SK-MEL-5 (cell line): ENCODE measurements at regions not wholly inside any gene's neighbourhood (a gene's known extent, or its start where the extent isn't known, plus 50 kb on each side); places are given as distances from the start of the nearest gene placed in this dataset.
"Not testable (repeated sequence)": the region's sequence is repeated elsewhere in the genome, so short reads cannot be mapped to it uniquely, and the experiment has no call there.

ENCODE experiments used
- DNase-seq: peaks from one replicate; pipeline ENCODE4 v3.0.0-alpha.2; 2016; ENCODE audit warnings: low read depth, low spot score
- in situ Hi-C: cut with HindIII; loops from 2 replicates; pipeline ENCODE4 v1.10.0; 2016; ENCODE audit warnings: low sequenced_read_pairs, high pct_unique_total_duplicates, low pct_unique_long_range_greater_than_20kb

DNA sequence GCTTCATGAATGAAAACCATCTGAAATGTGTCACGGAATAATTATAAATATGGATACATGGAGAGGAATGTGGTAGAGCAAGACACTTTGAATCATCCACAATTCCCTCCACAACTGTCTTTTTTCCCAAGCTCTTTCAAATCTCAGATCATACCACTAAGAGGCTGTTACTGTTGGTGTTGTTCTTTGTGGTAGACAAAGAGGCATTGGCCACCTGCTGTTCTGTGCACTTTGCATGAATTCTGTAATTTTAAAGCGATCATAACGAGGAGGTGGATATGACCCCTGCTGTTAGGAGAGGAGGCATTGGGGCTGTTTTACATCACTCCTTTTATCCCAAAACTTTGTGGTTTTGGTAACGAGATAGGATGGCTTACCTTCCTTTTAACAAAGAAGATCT is 141.2 kb upstream of the KLF6 start:
- in situ Hi-C loops: no loop called here
- DNase-seq: no peak

DNA sequence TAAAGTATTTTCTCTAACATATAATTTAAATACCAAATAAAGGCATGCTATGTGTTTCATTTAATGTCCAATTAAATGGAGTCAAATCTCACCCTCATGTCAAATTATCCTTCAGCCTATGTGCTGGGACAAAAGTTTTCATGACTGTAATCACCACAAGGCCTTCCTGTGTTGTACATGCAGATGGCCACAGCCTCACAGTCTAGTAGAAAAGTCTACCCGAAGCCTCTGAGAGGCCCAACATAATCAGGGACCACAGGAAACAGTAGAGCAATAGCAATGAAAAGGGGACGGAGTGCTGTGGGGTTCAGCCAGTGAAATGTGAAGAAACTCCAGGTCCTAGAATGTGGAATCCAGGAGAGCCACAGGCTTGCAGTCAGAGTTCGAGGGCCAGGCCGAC is 140.2 kb upstream of the KLF6 start:
- no peak for DNase-seq
- in situ Hi-C loops: no loop called here

DNA sequence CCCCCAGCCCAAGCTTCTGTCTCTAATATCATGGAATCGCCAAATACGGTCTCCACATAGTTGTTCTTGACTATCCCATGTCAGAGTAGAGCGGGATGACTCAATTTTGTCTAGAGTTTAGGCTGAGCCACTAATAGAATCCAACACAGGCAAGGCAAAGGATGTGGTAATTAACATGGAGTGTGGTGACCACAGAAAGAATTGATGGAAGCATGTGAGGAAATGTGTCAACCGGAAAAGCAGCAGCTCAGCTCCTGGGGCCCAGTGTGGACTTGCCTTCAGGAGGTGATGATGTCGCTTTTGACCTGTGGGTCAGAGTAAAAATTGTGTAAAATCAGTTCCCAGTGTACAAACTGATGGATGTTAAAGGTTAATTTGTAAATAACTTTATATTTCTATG is 139.3 kb upstream of the KLF6 start:
- peak; percentile 39 for DNase-seq
- in situ Hi-C loops: no loop called here

DNA sequence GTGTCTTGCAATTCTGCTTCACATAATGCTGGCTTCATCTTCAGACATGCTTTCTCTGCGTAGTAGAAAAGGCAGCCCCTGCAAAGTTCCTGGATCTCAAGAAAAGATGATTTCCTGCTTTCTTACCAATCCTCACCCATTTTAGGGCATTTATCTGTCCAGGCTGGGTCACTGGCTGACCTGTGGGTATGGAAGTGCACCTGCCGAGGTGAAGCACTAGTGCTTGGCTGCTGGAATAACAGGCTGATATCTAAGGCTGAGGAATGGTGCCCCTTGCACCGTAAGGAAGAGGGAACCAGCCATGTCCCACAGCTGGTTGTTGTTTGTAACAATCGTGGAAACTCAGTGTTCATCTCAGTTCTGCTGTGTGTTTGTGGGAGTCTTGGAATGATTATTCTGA is 138.0 kb upstream of the KLF6 start:
- in situ Hi-C loops: no loop called here
- DNase-seq: no peak

DNA sequence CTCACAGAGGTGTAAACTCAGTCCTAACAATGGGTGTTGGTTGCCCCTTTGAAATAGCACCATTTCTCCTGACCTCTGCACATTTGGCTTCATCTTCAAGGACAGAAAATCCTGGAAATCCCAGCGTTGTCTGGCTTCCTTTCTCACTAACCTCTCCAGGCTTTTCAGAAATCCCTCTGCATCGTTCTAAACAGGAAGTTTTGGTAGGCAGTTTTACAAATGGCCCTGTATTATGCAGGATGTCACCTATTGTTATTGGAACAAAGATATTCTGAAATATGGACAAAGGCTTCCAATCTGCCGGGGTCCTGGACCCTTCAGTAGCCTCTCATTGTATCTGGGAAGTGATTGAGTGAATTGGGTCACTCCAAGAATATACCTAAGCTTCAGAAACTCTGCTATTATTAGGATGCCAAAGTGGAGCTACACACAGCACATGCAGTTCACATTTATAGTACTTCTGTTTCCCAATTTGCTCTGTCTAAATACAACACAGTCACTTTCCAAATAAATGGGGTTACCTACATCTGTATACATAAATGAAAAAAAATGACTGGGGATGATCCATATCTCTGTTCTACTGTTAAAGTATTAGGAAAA is 134.8 kb upstream of the KLF6 start:
- in situ Hi-C loops: no loop called here
- DNase-seq: no peak

DNA sequence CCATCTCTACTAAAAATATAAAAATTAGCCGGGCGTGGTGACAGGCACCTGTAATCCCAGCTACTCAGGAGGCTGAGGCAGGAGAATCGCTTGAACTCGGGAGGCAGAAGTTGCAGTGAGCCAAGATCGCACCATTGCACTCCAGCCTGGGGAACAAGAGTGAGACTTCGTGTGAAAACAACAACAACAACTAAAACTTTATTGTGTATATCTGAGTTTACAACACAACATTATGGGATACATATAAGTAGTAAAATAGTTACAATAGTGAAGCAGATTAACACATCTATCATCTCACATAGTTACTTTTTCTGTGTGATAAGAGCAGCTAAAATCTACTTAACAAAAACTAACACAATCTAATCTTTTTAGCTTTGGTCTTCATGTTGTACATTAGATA is 132.4 kb upstream of the KLF6 start:
- in situ Hi-C loops, DNase-seq: not testable (repeated sequence)

DNA sequence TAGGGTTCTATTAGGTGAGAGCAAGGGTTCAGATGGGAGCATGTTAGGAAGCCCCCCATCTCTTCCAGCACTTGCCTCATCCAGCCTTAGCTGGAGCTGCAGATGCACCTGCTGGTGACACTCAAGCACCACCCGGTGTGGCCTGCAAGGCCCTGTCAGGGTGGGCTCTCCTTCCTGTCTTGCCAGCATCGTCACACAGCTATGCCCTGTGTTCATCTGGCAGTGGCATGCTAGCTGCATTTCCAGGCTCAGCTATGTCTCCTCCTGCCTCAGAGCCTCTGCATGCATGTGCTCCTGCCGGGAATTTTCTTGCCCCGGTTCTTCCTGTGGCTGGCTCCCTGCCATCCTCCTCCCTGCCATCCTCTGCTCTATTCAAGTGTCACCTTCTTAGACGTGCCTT is 129.7 kb upstream of the KLF6 start:
- no peak for DNase-seq
- in situ Hi-C loops: no loop called here

DNA sequence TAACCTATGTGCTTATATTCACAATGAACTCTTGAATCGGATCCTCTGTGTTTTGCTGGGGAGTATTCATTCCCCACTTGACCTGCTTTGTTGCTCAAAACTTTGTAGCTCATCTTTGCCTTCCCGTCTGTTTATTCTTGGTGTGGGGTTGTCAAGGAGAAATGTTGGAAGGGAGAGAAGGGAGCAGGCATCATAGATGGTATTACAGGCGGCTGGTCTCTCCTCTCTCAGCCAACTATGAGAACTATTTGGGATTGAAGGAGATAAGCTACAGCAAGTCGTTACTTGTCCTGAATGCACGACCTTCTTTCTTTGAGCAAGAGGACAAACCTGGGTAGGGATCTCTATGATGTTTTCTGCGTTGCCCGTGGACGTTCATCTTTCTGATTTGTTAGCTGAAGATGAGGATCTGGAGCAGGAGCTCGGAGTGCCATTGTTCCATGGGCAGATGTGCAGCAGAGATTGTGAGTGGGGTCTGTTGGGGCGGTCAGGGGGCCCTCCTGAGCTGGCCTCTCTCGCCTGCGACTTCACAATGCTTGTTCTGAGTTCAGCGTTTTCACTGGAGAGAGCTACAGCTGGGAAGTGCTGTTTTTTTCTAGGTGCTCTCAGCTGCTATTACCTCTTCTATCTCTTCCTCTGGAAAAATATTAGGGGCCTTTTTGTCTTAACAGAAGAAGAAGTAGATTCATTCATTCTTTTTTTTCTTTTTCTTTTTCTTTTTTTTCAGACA is 126.9 kb upstream of the KLF6 start:
- peak; percentile 53 for DNase-seq
- in situ Hi-C loops: no loop called here

DNA sequence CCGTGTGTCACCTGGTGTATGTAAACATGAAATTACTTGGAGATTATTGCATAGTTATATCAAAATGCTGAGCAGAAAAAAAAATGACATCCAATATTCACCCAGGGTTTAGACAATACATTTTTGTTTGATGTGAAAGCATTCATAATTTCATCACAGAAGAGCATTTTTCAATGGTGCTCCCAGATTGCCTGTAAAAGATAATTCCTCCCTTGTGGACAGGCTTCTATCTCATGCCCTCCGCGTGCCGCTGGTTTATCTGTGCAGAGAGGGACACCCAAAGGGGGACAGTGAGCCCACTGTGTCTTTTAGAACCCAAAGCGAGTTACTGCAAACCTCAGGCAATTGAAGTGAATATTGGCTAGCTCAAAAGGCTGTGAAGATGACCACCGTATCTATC is 126.2 kb upstream of the KLF6 start:
- DNase-seq: peak; percentile 89
- in situ Hi-C loops: no loop called here

DNA sequence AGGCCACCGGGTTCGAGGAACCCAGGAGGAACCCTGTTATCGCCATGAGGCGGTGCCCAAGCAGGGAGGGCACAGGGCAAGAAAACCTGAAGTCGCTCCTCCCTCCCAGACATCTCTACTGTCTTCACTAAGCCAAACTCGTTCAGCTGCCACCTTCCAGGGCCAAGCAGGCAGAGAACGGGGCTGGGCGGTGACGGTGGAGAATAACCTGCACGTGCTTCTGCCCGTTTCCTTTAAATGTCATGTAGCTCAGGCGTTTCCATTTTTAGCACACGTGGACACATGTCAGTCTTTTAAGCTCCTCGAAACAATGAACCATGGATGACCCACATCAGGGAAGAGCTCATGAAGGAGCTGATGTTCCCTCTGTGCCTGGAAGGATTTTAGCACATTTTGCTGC is 124.3 kb upstream of the KLF6 start:
- no peak for DNase-seq
- in situ Hi-C loops: no loop called here

DNA sequence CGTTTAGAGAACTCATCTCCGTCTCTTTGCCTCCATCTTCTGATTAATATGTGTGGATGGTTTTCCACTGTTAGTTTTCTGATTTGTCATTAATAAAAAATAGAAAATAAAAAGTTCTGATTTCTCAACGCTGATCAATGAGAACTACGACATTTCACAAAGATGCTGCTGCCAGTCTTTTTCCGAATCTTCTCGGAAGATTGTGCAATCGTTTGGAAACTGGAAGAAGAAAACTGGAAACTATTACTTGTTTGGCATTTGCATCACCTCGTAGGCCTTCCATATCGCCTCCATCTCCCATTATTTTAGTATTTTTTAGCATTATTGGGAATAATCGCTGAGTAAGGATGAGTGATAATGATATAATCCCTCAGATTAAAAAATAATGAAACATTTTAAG is 123.2 kb upstream of the KLF6 start:
- in situ Hi-C loops: no loop called here
- no peak for DNase-seq

DNA sequence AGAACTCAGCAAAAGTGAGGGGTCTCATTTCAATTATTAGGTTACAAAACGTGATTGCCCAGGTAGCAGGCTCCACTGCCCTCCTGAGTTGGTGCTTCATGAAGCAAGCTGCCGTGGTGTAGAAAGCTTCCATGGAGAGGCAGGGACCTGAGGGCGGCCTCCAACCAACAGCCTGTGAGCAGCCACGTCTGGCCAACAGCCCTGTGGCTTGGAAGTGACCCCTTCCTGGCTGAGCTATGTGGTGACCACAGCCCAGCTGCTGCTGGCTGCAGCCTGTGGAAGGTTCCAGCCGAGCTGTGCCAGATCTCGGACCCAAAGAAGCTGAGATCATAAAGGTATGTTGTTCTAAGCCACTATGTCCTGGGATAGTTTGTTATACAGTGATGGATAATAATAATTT is 122.5 kb upstream of the KLF6 start:
- no peak for DNase-seq
- in situ Hi-C loops: no loop called here

DNA sequence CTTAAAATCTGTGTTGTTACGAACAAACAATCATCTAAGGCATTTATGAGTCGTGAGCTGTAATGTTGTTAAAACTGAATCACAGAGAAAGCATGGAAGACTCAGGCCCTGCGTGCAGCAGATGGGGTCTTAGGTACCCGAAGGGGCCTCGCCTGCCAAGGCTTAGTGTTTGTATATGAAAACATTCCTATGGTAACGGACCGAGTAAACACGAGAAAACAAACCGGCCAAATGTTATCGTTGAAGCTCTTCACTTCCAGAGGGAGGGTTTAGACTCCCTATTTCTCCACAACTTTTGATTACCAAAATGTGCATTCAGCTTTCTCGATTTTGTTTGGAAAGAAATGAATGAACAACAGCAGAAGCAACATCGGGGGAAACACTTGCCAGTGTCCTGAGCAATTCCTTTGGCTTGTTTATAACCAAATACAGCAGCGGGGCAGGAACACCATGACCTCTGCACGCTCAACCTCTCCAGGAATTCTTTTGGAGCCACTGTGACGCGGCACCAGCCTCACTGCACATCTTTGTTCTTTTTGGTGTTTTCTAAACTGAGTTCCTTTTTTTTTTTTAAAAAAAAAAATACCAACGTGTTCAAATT is 121.6 kb upstream of the KLF6 start:
- in situ Hi-C loops: no loop called here
- no peak for DNase-seq

DNA sequence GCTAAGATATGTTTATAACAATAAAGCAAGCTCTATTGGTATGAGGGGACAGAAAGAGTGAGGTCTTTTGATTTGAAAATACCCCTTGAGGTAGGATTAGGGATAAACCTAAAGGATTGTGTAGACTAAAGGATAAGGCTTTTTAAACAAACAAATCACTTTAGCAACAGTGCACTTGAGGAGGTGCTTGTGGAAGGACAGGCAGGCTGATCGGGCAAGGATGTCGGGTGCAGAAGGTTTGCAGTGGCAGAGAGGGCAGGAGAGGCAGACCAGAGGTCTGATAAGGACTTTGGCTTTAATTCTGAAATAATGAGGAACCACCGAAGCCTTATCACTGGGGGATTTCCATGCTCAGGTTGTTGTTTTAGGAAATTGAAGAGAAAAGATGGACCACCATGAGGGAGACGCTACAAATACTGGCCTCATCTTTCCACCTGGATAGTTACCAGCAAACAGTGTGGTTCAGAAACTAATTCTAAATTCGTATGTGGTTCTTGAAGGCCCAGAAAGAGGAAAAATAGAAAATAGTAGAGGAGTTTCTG is 119.5 kb upstream of the KLF6 start:
- in situ Hi-C loops: no loop called here
- no peak for DNase-seq

DNA sequence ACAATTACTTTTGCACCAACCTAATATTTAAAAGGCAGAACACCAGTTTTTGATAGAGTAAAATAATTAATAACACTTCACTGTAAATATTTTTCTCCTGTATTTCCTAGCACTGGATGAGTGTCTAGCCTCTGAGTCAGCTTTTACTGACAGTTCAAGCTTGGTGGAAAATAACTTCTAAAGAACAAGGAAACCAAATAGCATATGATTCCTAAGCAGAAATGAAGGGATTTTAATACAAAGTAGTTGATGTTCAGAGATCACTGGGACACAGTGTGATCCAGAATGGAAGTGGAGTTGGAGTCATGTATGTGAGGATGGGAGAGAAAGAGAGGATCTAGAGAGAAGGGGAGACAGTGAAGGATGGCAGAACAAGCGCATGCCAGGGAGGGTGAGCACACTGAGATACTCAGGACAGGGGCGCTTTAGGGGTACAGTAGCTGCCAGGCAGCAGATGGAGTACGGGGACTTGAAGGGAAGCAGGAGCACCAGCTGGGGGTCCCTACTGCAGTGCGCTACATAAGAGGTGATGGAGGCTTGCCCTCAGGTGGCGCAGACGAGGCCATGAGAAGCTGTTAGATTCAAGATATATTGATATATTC is 117.9 kb upstream of the KLF6 start:
- in situ Hi-C loops: no loop called here
- no peak for DNase-seq

DNA sequence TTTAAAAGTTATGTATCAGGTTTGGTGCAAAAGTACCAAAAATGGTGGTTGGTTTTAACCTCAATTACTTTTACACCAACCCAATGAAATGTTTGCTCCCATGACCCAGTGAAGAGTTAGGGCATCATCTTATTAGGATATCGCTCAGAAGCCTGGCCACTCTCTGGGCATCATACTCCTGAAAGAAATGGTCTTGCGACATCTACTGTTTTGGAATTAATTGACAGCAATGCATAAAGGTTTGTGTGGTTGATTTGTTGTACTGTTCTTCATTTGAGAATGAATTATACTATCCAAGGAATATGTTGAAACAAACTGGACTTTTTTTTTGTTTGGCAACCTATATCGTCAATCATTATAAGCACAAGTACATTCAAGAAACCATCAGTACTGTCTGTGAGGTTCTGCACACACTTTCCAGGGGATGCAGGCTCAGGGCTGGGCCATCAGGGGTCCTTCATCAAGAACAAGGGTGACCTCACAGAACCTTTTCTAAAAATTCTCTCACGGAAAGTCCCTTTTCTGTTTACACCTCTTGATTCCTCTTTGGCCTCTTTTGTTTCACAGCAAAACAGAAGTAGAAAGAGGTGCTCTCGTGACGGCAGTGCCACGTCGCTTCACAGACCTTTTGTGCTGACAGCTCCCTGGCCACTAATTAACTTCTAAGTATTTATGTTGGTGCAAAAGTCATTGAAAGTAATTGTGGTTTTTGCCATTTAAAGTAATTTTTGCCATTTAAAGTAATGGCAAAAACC is 117.2 kb upstream of the KLF6 start:
- peak; percentile 51 for DNase-seq
- in situ Hi-C loops: no loop called here

DNA sequence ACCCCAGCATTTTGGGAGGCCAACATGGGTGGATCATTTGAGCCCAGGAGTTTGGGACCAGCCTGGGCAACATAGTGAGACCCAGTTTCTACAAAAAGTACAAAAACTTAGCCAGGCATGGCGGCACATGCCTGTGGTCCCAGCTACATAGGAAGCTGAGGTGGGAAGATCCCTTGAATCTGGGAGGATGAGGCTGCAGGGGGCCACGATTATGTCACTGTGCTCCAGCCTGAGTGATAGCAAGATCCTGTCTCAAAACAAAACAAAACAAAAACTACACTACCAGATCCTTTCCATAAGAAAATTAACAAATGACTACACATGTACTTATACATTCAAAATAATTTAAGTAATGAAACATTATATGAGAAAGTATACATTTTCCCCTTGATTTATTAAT is 116.4 kb upstream of the KLF6 start:
- DNase-seq: no peak
- in situ Hi-C loops: no loop called here

DNA sequence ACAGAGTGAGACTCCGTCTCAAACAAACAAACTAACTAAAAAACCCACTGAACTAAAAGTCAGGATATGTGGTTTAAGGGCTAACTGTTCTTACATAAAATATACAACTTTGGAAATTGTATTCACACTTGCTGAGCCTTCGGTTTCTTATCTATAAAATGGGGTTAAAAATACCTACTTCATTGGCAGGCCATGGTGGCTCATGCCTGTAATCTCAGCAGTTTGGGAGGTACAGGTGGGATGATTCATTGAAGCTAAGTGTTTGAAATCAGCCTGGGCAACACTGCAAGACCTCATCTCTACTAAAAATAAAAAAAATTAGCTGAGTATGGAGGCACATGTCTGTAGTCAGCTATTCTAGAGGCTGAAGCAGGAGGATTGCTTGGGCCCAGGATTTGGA is 115.4 kb upstream of the KLF6 start:
- in situ Hi-C loops: no loop called here
- DNase-seq: no peak
